ENCODE measurements at regions not wholly inside any gene's neighbourhood (a gene's known extent, or its start where the extent isn't known, plus 50 kb on each side); places are given as distances from the start of the nearest gene placed in this dataset.

DNA sequence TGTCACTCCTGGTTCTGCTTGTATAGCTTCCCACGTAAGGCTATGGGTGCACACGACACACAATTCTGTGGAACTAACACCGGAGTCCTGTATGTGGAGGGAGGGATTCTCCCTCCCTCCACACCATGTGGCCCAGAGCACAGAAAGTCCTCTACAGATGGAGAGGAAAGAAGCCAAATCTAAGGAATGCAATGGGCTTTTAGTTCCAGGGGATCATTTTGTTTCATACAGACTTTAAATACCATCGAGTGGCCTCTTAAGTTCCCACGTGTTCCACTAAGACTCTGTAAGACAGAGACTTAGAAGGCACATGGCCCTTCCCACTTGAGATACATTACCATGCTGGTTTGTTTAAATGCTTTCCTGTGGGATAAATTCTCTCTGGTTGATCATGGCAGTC is 156.0 kb downstream of the TGFB2 start (continued):
- TF ChIP-seq, protein P1, sequence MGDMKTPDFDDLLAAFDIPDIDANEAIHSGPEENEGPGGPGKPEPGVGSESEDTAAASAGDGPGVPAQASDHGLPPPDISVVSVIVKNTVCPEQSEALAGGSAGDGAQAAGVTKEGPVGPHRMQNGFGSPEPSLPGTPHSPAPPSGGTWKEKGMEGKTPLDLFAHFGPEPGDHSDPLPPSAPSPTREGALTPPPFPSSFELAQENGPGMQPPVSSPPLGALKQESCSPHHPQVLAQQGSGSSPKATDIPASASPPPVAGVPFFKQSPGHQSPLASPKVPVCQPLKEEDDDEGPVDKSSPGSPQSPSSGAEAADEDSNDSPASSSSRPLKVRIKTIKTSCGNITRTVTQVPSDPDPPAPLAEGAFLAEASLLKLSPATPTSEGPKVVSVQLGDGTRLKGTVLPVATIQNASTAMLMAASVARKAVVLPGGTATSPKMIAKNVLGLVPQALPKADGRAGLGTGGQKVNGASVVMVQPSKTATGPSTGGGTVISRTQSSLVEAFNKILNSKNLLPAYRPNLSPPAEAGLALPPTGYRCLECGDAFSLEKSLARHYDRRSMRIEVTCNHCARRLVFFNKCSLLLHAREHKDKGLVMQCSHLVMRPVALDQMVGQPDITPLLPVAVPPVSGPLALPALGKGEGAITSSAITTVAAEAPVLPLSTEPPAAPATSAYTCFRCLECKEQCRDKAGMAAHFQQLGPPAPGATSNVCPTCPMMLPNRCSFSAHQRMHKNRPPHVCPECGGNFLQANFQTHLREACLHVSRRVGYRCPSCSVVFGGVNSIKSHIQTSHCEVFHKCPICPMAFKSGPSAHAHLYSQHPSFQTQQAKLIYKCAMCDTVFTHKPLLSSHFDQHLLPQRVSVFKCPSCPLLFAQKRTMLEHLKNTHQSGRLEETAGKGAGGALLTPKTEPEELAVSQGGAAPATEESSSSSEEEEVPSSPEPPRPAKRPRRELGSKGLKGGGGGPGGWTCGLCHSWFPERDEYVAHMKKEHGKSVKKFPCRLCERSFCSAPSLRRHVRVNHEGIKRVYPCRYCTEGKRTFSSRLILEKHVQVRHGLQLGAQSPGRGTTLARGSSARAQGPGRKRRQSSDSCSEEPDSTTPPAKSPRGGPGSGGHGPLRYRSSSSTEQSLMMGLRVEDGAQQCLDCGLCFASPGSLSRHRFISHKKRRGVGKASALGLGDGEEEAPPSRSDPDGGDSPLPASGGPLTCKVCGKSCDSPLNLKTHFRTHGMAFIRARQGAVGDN (IDR thresholded peaks at IDR 0.05), result no peak

DNA sequence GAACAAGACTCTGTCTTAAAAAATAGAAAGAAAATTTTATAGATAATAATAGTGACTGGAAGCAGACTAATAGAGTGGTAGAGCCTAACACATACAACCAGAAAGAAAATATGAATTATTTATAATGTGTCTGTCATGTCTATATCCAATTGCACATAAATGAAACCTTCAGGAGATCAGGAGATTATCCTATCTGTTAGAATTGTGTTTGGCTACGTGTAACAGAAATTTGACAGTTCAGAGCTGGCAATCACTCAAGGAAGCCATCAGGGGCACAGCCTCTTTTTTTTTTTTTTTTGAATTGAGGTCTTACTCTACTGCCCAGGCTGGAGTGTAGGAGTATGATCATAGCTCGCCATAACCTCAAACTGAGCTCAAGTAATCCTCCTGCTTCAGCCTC is 157.2 kb downstream of the TGFB2 start:
- Histone ChIP-seq H3K36me3 (ENCODE audit: control insufficient read depth in 2 of 2, insufficient read depth in 2 of 2, low read length in 1 of 2) (no peaks in the 10 kb centered on the region), H3K9ac (ENCODE audit: control insufficient read depth, insufficient read depth, low read length) (no peak overlapping the region), H3K4me3 (no peak overlapping the region), H4K20me1 (ENCODE audit: control insufficient read depth, insufficient read depth) (no peaks in the 10 kb centered on the region), H3K27ac (ENCODE audit: control insufficient read depth, insufficient read depth) (no peak overlapping the region), H3K27me3 (replicated peaks in 1 of 2; ENCODE audit: control insufficient read depth in 2 of 2, insufficient read depth in 2 of 2, low read length in 1 of 2) (no peaks in the 10 kb centered on the region), H3K4me2 (ENCODE audit: control insufficient read depth, insufficient read depth) (no peak overlapping the region), H2AFZ (ENCODE audit: control insufficient read depth, low read depth, low read length) (no peak overlapping the region), H3K9me3 (replicated peaks; ENCODE audit: control insufficient read depth, insufficient read depth, low read length) (no peaks in the 10 kb centered on the region; the same call in 1 of the 3 replicates), H3K4me1 (ENCODE audit: control insufficient read depth, insufficient read depth, low read length) (no peaks in the 10 kb centered on the region), H3K79me2 (ENCODE audit: control insufficient read depth, insufficient read depth, low read length) (no peaks in the 10 kb centered on the region)
- RAD21 ChIA-PET (ENCODE audit: unreplicated experiment), result no interaction called here
- FAIRE-seq, result no peak
- in situ Hi-C loops (cut with MboI), result no loop called here
- WGBS (ENCODE audit: insufficient coverage, insufficient replicate concordance, low lambda C conversion rate, missing lambda C conversion rate), result 4% methylated on average over 2 of the region's 2 CpGs
- BruUV-seq (replicated peaks), result no TSS peak
- no peak for ATAC-seq
- intact Hi-C loops (cut with micrococcal nuclease; ENCODE audit: unreplicated experiment), result no loop called here
- POLR2A ChIA-PET, result no interaction called here
- SMC1A ChIA-PET (ENCODE audit: uncharacterized antibody, unreplicated experiment), result no interaction called here
- CTCF ChIA-PET, result no interaction called here
- DNase-seq (ENCODE audit: low read depth, low spot score), result no peak
- TF ChIP-seq, protein P2, sequence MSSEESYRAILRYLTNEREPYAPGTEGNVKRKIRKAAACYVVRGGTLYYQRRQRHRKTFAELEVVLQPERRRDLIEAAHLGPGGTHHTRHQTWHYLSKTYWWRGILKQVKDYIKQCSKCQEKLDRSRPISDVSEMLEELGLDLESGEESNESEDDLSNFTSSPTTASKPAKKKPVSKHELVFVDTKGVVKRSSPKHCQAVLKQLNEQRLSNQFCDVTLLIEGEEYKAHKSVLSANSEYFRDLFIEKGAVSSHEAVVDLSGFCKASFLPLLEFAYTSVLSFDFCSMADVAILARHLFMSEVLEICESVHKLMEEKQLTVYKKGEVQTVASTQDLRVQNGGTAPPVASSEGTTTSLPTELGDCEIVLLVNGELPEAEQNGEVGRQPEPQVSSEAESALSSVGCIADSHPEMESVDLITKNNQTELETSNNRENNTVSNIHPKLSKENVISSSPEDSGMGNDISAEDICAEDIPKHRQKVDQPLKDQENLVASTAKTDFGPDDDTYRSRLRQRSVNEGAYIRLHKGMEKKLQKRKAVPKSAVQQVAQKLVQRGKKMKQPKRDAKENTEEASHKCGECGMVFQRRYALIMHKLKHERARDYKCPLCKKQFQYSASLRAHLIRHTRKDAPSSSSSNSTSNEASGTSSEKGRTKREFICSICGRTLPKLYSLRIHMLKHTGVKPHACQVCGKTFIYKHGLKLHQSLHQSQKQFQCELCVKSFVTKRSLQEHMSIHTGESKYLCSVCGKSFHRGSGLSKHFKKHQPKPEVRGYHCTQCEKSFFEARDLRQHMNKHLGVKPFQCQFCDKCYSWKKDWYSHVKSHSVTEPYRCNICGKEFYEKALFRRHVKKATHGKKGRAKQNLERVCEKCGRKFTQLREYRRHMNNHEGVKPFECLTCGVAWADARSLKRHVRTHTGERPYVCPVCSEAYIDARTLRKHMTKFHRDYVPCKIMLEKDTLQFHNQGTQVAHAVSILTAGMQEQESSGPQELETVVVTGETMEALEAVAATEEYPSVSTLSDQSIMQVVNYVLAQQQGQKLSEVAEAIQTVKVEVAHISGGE (CRISPR knock-in tag; IDR thresholded peaks at IDR 0.05), result no peak
- TF ChIP-seq, protein P3, sequence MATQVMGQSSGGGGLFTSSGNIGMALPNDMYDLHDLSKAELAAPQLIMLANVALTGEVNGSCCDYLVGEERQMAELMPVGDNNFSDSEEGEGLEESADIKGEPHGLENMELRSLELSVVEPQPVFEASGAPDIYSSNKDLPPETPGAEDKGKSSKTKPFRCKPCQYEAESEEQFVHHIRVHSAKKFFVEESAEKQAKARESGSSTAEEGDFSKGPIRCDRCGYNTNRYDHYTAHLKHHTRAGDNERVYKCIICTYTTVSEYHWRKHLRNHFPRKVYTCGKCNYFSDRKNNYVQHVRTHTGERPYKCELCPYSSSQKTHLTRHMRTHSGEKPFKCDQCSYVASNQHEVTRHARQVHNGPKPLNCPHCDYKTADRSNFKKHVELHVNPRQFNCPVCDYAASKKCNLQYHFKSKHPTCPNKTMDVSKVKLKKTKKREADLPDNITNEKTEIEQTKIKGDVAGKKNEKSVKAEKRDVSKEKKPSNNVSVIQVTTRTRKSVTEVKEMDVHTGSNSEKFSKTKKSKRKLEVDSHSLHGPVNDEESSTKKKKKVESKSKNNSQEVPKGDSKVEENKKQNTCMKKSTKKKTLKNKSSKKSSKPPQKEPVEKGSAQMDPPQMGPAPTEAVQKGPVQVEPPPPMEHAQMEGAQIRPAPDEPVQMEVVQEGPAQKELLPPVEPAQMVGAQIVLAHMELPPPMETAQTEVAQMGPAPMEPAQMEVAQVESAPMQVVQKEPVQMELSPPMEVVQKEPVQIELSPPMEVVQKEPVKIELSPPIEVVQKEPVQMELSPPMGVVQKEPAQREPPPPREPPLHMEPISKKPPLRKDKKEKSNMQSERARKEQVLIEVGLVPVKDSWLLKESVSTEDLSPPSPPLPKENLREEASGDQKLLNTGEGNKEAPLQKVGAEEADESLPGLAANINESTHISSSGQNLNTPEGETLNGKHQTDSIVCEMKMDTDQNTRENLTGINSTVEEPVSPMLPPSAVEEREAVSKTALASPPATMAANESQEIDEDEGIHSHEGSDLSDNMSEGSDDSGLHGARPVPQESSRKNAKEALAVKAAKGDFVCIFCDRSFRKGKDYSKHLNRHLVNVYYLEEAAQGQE (IDR thresholded peaks at IDR 0.05; ENCODE audit: low read depth, low read length), result no peak
- TF ChIP-seq POU2F2 (IDR thresholded peaks at IDR 0.05; ENCODE audit: borderline replicate concordance, low read depth, low read length) (no peak), STAT1 (conservative IDR thresholded peaks at IDR 0.05) (no peak), ATF7 (IDR thresholded peaks at IDR 0.05; ENCODE audit: low read depth) (no peak), BHLHE40 (IDR thresholded peaks at IDR 0.05; ENCODE audit: borderline replicate concordance in 1 of 2, low read depth in 2 of 2, low read length in 1 of 2) (no peak)
- TF ChIP-seq, protein P4, sequence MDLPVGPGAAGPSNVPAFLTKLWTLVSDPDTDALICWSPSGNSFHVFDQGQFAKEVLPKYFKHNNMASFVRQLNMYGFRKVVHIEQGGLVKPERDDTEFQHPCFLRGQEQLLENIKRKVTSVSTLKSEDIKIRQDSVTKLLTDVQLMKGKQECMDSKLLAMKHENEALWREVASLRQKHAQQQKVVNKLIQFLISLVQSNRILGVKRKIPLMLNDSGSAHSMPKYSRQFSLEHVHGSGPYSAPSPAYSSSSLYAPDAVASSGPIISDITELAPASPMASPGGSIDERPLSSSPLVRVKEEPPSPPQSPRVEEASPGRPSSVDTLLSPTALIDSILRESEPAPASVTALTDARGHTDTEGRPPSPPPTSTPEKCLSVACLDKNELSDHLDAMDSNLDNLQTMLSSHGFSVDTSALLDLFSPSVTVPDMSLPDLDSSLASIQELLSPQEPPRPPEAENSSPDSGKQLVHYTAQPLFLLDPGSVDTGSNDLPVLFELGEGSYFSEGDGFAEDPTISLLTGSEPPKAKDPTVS (IDR thresholded peaks at IDR 0.05; ENCODE audit: low read depth, low read length), result no peak

Measured in GM12878 (cell line).